ENCODE measurements at regions not wholly inside any gene's neighbourhood (a gene's known extent, or its start where the extent isn't known, plus 50 kb on each side); places are given as distances from the start of the nearest gene placed in this dataset.

DNA sequence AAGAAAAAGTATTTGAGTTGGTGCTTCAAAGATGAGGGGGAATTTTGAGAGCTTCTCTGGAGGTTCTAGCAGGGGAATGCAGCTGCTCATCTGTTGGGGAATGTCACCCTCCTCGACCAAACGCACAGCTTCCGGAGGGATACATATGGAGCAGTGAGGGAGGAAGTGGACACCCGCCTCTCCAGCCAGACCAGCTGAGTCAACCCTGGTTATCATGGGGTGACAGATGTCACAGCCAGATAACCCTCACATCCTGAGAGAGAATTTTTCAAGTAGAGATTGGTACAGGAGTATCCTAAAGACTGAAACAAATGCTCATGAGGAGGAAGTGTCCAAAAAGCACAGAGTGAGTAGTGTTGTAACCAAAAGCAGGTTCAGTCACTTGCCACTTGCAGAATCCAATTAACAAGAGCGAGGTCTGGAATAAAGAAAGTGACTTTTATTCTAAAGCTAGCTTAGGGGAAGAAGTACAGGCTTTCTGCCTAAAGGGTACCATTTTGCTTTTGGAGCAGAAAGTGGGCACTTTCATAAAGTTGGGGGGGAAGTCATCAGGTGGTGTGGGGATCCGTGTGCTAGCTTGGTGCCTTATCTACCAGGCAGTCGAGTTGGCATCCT is 395.2 kb downstream of the RAD51AP2 start:
- DNase-seq, result no peak

DNA sequence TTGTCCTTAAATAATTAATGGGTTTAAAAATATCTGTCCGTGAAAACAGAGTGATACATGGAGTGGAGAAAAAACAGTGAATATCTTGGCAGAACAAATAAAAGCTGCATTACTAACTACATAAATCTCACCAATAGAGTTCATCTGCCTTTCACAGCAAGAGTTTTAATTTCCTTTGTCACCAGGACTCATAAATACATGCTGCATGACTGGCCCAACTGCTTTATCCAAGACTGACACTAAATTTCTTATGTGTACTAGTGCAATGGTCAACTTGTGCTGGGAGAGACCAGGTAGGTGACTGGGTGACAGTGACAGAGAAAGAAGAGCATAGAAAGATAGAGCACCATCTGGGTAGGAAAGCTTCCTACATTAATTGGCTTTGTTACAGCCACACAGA is 402.8 kb downstream of the RAD51AP2 start:
- no peak for DNase-seq

DNA sequence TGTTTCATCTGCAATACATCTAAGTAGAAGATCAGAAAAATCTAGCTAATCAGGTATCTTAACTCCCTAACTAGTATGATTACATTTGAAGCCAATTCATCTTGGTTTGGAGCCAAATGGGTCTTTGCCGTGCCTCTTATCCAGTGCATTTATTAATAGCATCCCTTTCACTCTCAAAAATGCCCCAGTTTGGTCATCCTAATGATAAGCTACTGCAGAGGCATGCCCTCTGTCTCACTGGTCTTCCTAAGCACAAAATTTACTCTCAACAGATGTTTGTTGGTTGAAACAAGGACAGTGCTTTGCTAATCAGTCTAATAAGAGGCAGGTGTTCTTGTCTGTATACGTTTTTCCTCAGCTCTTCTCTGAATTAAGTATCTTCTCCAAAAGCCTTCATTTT is 403.2 kb downstream of the RAD51AP2 start:
- no peak for DNase-seq

DNA sequence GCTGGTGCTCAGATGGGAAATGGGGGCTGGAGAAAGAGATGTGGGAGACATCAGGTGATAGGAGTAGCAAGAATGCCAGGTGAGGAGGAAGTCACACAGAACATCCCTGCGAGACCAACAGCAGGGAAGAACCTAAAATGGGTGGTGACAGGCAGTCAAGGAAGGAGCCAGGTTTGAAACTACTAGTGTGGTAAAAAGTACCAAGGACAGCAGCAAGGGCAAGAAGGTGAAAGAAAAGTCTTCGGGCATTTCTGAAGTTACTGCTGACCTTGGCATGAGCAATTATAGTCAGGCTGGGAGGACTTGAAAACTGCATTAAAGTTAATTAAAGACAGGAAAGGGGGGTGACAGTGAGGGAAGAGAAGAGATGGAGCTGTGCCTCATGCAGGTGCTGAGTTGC is 410.4 kb downstream of the RAD51AP2 start:
- DNase-seq, result no peak

DNA sequence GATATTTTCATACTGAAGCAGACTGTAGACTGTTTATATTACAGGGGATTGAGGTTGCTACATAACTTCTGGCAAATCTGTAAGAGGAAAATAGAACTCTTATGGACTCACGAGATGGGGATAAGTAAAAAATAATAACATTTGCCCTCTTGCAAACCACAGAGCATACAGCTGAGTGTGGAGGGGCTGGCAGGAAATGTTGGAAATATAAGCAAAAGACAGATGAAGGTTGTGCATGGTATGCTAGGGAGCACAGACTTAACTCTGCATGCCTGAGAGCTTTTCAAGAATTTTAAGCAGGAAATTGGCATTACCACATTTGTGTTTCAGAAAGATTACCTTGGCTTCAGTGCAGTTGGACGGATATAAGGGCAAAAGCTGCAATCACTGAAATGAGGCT is 411.1 kb downstream of the RAD51AP2 start:
- DNase-seq, result no peak

DNA sequence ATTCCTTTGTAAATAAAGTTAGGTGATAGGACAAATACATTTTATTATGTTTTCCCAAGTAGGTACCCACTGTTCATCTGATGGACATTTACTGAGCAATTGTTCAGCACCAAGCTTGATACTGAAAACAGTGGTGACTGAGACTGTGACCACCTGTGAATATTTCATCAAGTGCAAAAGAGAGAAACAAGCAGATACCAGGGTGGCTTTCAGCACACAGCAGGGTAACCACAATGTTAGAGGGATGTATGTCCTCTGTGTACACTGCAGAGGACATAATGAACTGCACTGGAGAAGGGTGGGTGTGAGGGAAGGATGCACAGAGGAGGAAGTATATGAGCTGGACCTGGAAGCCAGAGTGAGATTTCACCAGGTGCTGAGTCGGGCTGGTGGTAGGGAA is 411.8 kb downstream of the RAD51AP2 start:
- DNase-seq, result no peak

DNA sequence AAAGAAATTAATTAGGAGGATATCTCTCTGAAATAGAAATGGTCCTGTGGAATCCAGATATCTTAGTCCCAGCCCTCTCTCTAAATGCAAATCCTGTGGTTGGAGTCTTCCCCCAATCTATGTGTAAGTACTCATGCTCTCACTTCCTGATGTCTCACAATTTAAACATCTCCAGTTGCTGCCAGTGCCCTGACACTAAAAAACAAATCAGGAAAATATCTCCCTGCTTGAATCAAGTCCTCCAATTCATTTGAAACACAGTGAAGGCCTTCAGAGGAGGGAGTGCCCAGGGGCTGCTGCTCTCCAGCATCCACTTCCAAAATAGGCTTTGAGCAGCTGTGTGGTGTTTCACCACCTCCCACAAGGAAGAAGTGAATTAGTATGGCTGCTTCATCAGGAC is 413.8 kb downstream of the RAD51AP2 start:
- no peak for DNase-seq

DNA sequence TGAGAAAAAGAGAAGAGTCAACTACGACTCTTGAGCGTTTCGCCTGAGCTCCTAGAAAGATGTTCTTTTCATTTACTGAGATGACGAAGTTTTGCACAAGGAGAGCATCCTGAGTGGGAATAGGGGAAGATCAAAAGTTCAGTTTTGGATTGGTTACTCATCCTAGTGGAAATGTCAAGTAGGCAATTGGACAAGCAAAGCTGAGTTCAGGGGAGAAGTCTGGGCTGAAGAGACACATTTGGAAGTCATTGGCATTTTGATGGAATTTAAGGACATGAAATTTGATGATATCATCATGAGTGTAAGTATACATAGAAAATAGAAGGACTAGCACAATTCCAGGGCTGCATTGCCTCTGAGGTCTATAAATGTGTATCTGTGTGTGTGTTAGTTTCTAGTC is 416.6 kb downstream of the RAD51AP2 start:
- DNase-seq, result no peak

DNA sequence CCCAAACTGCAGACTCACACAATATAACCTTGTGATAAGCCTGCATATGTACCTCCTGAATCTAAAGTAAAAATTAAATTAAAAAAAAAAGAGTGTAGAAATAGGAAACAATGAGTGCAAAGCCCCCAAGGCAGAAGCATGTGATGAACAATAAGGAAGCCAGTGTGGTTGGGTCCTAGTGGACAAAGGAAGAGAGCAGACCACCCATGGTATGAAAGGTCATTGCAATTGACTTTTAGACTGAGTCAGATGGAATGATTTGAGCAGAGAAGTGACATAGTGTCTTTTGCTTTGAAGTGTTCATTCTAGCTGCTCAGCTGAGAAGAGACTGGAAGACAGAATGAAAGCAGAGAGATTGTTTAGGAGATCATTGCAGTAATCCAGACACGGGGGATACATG is 417.1 kb downstream of the RAD51AP2 start:
- DNase-seq, result no peak

DNA sequence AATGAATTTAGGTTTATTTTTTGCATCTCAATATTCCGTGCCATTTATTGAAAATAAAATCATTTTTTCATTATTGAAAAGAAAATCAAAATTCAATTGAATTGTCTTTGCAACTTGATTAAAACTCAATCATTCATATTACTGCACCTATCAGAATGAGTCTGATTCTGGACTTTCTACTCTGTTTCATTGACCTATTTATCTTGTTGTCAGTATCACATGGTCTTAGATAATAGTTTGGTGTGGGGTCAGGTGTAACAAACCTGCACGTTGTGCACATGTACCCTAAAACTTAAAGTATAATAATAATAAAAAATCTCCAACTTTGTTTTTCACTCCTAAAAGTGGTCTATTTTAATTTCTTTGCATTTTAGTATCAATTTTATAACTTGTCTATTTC is 422.9 kb downstream of the RAD51AP2 start:
- DNase-seq, result no peak

DNA sequence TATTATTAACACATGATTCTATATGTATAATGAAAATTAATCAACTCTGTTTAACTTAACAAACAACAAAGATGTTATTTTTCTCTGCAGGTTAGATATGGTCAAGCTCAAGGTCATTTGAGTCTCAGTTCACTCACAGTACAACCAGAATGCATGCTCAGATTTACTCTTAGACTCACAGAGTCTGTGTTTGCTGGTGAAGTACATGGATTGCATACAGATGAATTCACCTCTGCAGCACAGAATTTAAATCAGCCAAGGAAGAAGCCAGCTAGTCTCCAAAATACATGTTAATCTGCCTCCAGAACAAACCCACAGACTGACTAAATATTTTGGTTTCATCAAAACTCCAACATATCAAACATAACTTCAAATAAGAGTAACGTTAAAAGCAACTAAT is 424.5 kb downstream of the RAD51AP2 start:
- no peak for DNase-seq

DNA sequence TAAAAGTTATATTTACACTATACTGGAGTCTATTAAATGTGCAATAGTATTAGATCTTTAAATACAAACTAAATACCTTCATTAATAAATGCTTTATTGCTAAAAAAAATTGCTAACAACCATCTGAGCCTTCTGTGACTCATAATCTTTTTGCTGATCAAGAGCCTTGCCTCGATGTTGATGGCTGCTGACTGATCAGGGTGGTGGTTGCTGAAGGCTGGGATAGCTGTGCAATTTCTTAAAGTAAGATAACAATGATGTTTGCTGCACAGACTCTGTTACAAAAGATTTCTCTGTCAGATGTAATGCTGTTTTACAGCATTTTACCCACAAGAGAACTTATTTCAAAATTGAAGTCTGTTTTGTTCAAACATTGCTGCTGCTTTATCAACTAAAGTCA is 421.4 kb upstream of the CYRIA start:
- no peak for DNase-seq

DNA sequence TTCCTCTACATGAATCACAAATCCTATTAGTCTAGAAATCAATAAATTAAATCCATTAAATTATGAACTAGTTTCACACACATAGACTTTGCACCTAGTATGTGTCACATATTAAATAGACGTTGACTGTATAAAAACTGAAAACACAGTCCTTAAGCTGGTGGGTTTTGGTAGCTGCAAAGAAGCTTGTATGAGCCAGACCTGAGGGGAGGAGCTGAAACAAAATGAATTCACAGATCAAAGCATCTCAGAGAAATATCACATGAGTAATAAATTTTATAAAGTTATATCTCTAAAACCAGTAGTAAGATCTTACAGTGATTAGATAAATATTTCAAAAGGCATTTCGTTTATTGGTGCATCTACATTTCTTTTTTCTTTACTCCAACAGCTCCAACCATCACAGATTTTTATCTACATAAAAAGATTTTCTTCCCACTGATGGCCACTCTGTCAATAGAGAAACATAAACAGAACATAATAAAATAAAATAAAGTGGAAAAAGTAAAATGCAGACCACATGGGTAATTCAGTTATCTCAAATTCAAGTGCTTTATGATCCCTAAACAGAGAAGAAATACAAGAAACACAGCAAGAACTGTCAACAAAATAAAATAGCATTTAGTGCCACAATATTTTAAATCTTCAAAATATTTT is 420.0 kb upstream of the CYRIA start:
- DNase-seq, result no peak

DNA sequence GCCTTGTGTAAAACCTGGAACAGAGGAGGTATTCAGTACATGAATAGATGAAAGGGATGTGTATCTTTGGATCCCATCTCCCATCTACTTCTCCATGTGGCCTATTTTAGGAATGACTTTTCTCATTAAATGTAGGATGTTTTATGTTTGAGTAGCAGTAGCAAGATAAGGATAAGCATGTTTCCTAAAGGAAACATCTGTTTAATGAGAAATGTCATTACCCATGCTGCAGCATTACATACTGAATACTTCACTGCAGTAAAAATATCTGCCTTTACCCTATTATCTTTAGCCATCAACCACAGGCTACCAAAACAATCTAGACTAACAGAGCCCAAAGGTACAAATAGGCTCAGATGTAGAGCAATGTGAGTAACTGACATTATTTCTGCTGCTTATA is 419.2 kb upstream of the CYRIA start:
- no peak for DNase-seq

DNA sequence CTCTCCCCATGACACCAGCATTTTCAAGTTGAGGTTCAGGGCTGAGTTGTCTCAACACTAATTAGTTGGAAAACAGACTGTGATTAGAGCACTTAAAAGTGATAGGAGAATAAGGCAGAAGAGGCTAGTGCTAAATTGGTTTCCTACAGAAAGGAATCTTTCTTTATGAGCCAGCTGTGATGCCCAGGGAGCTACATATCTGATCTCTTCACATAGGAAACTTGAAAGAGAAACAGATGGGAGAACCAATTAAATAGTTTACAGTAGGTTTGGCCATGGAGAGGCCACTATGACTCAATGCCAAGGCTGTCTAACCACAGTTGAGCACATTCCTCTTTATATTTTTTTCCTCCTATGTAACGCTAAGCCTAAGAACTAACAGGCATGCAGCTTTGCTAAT is 418.3 kb upstream of the CYRIA start:
- DNase-seq, result no peak

DNA sequence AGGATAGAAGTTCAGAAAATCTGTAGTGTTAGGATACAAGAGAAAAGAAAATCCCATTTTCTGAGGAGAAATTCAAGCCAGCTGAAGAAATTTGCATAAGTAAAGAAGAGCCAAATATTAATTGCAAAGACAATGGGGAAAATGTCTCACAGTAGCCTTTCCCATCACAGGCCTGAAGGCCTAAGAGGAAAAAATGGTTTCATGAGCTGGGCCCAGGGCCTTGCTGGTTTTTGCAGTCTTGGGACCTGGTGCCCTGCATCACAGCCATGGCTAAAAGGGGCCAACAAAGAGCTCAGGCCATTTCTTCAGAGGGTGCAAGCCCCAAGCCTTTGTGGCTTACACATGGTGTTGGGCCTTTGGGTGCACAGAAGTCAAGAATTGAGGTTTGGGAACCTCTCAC is 413.6 kb upstream of the CYRIA start:
- no peak for DNase-seq

DNA sequence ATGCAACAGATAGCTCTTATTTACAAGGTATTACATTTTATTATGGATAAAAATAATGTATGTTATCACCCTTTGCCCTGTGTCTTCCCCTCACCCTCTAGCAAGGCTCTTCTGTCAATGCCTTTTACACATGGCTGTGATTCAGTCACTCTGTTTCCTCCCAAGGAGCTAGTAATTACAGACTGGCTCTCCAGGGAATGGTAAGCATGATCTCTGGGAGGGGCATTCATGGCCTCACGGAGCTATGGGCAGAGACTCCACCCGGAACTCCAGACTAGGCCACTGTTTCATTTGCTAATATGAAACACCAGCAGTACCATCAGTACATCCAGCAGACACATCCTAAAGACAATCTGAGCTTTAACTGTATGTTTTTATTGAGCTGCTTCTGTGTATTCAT is 410.9 kb upstream of the CYRIA start:
- no peak for DNase-seq

DNA sequence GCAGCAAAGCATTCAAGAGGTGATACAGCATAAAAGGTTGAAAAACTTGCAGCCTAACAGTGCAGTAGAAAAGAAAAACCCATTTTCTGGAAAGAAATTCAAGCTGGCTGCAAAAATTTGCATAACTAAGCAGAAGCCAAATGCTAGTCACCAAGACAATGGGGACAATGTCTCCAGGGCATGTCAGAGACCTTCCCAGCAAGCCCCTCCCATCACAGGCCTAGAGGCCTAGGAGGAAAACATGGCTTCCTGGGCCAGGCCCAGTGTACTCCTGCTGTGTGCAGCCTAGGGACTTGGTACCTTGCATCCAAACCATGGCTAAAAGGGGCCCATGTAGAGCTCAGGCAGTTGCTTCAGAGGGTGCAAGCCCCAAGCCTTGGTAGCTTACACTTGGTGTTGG is 405.1 kb upstream of the CYRIA start:
- no peak for DNase-seq

DNA sequence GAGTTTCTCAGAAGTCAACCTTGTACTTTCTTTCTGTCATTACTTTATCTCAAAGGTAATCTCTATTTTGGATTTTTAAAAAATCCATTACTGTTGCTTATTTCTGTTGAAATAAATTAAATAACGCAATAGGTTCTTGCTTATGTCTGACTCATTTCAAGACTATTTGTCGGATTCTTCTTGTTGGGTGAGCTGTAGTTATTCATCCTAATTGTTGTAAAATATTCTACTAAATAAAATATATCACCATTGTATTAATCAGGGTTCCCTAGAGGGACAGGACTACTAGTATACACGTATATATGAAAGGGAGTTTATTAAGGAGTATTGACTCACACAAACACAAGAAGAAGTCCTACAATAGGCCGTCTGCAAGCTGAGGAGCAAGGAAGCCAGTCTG is 403.9 kb upstream of the CYRIA start:
- DNase-seq, result no peak

DNA sequence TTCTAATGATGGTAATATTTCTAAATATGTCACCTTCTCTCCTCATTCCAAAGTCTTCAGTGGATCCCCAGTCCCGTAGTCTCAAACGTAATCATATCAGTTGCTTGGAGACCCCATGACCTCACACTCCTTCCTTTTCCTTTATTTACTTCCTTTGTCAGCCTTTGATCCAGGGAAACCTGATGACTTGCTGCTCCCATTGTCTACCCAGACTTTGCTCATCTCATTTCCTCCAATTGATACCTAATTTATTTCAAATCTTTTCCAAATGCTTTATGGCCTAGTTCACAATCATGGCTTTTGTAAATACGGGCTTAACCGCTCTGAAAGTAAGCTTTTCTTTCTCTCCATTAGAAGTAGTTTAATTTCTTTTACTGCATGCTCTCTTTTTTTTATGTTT is 402.4 kb upstream of the CYRIA start:
- DNase-seq, result no peak

DNA sequence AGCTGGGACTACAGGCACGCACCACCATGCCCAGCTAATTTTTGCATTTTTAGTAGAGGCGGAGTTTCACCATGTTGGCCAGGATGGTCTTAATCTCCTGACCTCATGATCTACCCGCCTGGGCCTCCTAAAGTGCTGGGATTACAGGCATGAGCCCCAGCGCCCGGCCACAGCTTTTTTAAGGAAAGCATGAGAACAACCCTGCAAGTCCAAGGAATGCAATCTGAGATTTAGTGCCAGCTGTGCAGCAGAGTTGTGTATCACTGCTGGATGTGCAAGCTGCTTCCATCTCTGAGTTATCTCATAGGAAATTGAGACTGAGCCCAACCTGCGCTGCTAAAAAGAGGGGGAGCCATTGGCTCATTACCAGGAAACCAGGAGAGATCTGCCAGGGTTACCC is 399.9 kb upstream of the CYRIA start:
- no peak for DNase-seq

DNA sequence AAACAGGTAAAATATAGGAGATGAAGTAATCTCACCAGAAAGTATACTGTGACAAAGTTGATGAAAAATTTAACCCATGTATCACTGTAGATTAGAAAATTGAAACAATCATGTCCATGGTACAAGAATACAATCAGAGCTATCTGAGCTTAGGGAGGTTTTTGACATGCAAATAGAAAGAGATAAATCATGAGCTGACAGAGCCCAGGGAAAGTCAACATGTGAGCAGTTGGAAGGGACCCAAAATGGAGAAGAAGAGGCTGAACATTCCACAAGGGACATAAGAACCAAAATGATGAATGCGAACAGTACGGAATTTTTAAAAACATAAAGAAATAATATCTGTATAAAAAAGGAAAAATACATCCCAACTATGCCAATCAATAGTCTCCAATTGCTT is 395.4 kb upstream of the CYRIA start:
- no peak for DNase-seq

DNA sequence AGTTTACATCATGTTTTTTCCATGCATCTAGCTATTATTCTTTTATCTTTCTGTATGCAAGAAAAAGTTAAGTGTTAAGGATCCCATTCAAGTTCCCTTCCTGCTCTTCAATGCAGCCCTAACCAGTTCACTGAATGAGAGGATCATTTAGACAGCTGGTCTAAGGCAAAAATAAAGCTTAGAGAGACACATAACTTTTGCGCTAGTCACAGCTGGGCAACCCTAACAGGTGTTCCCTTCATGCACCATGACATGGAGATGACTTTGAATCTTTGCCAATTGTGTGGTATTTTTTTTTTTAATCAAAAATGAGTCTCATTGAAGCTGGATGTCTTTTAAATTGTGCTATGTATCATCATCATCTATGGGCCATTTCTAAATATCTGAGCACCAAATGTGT is 393.8 kb upstream of the CYRIA start:
- no peak for DNase-seq

DNA sequence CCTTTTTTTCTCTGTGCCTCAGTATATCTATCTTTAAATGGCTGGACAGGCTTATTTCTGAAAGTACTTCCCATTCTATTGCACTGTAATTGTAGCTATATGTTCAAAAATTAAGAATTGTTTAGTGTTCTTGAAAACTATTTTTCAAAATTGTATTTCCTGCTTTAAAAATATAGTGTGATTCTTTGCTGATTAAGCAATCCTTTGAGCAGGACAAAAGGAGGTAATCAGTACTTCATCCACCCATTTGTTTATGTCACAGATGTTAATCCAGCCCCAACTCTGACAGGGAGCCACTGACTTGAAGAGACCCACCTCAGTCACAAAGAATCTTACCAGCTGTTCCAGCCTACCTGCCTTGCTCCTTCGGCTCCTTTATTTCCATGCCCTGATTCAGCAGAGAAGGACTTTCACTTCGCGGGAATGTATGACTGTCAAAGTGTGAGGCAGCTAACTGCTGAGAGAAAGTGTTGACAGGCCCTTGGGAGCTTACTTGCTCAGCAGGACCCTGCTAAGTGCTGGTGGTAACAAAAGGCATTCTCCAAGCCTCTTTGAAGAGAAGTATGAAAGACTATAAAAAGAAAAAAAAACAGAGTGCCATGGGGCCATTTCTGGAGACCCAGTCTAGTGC is 393.3 kb upstream of the CYRIA start:
- DNase-seq, result no peak

Data from stimulated activated CD8-positive, alpha-beta memory T cell treated with anti-CD3 and anti-CD28 coated beads, Interleukin-4, amount 100 ng/mL, for 48 hours (primary cell).